ENCODE measurements at regions not wholly inside any gene's neighbourhood (a gene's known extent, or its start where the extent isn't known, plus 50 kb on each side); places are given as distances from the start of the nearest gene placed in this dataset.

- no peak for DNase-seq (ENCODE audit: low spot score)
These were observed 1508.3 kb downstream of the TBC1D22A start for GRCh38 chr22:48270731-48271130.

GRCh38 chr22:48268771-48269552 lies 1506.5 kb downstream of the TBC1D22A start:
- DNase-seq (ENCODE audit: low spot score) = no peak

- no peak for DNase-seq (ENCODE audit: low spot score)
These were observed 1505.8 kb downstream of the TBC1D22A start for GRCh38 chr22:48268293-48268692.

- no peak for DNase-seq (ENCODE audit: low spot score)
These were observed 1505.2 kb downstream of the TBC1D22A start for GRCh38 chr22:48267681-48268080.

- no peak for DNase-seq (ENCODE audit: low spot score)
These were observed 1502.7 kb downstream of the TBC1D22A start for GRCh38 chr22:48265000-48265625.

GRCh38 chr22:48264586-48264985 lies 1502.1 kb downstream of the TBC1D22A start:
- no peak for DNase-seq (ENCODE audit: low spot score)

GRCh38 chr22:48263791-48264351 lies 1501.4 kb downstream of the TBC1D22A start:
- no peak for DNase-seq (ENCODE audit: low spot score)

- DNase-seq (ENCODE audit: low spot score) = no peak
These were observed 1500.9 kb downstream of the TBC1D22A start for GRCh38 chr22:48263431-48263765.

GRCh38 chr22:48262596-48263430 lies 1500.4 kb downstream of the TBC1D22A start:
- DNase-seq (ENCODE audit: low spot score) = no peak

GRCh38 chr22:48261706-48262105 lies 1499.3 kb downstream of the TBC1D22A start:
- DNase-seq (ENCODE audit: low spot score) = no peak

GRCh38 chr22:48261048-48261621 lies 1498.7 kb downstream of the TBC1D22A start:
- no peak for DNase-seq (ENCODE audit: low spot score)

GRCh38 chr22:48259991-48260670 lies 1497.7 kb downstream of the TBC1D22A start:
- DNase-seq (ENCODE audit: low spot score) = no peak

- DNase-seq (ENCODE audit: low spot score) = no peak
These were observed 1496.4 kb downstream of the TBC1D22A start for GRCh38 chr22:48258811-48259210.

- no peak for DNase-seq (ENCODE audit: low spot score)
These were observed 1495.7 kb downstream of the TBC1D22A start for GRCh38 chr22:48258064-48258701.

- DNase-seq (ENCODE audit: low spot score) = no peak
These were observed 1495.2 kb downstream of the TBC1D22A start for GRCh38 chr22:48257685-48258055.

GRCh38 chr22:48256776-48257684 lies 1494.6 kb downstream of the TBC1D22A start:
- DNase-seq (ENCODE audit: low spot score) = no peak

- no peak for DNase-seq (ENCODE audit: low spot score)
These were observed 1493.7 kb downstream of the TBC1D22A start for GRCh38 chr22:48256041-48256739.

GRCh38 chr22:48254311-48254873 lies 1491.9 kb downstream of the TBC1D22A start:
- DNase-seq (ENCODE audit: low spot score) = no peak

- DNase-seq (ENCODE audit: low spot score) = no peak
These were observed 1491.1 kb downstream of the TBC1D22A start for GRCh38 chr22:48253573-48253972.

All from CD4-positive, alpha-beta T cell treated with Interleukin-2 at 100 ng/mL for 4 hours (primary cell).